ENCODE measurements at regions not wholly inside any gene's neighbourhood (a gene's known extent, or its start where the extent isn't known, plus 50 kb on each side); places are given as distances from the start of the nearest gene placed in this dataset.

DNA sequence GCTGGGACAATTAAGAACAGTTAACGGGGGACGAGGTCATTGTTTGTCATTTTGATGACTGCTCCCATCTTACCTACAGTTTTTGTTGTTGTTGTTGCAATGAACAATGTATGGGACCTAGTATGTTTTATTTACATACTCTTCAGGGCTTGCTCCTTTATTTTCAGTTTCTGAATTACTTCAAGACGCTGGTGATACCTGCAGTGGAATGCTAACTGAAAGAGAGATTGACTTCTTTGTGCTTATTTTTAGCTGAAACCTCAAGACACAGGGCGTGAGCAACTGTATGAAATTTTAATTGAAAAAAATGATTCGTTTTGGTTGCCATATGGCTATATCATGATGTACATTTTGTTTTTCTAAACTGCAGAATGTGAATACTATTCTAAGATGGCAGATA lies 297.9 kb downstream of the EDEM1 start:
- Histone ChIP-seq H3K36me3 (ENCODE audit: control insufficient read depth, insufficient read depth, low read length) (no peaks in the 10 kb centered on the region), H3K27me3 (ENCODE audit: control insufficient read depth, insufficient read depth, low read length) (no peaks in the 10 kb centered on the region), H3K4me3 (ENCODE audit: low read depth, low read length) (no peak overlapping the region)
- TF ChIP-seq, protein P1, sequence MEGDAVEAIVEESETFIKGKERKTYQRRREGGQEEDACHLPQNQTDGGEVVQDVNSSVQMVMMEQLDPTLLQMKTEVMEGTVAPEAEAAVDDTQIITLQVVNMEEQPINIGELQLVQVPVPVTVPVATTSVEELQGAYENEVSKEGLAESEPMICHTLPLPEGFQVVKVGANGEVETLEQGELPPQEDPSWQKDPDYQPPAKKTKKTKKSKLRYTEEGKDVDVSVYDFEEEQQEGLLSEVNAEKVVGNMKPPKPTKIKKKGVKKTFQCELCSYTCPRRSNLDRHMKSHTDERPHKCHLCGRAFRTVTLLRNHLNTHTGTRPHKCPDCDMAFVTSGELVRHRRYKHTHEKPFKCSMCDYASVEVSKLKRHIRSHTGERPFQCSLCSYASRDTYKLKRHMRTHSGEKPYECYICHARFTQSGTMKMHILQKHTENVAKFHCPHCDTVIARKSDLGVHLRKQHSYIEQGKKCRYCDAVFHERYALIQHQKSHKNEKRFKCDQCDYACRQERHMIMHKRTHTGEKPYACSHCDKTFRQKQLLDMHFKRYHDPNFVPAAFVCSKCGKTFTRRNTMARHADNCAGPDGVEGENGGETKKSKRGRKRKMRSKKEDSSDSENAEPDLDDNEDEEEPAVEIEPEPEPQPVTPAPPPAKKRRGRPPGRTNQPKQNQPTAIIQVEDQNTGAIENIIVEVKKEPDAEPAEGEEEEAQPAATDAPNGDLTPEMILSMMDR (IDR thresholded peaks at IDR 0.05; ENCODE audit: insufficient read depth, low read depth, low read length): no peak
- ChIA-PET POLR2A (no interaction called here), CTCF (no interaction called here)
- no peak for DNase-seq (ENCODE audit: low read depth)

DNA sequence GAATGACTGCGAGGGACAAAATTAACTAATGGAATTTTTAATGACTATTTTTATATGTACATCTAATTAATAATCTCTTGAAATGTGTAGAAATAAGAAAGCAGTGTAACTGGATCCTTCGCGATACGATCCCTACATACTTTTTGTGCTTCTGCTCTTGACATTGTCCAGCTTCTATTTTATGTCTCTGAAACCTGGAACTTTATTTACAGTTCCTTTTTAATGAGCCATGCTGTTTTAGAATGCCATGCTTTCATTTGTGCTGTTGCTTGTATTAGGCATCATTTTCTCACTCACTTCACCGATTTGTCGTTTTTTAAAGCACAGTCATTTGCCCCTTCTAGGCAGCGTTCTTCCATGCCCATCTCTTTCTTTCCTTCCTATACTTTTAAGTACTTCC lies 301.3 kb downstream of the EDEM1 start:
- H3K36me3 ChIP-seq (ENCODE audit: control insufficient read depth, insufficient read depth, low read length): no peaks in the 10 kb centered on the region
- POLR2A ChIA-PET: no interaction called here
- no peak overlapping the region for H3K4me3 ChIP-seq (ENCODE audit: low read depth, low read length)
- no peaks in the 10 kb centered on the region for H3K27me3 ChIP-seq (ENCODE audit: control insufficient read depth, insufficient read depth, low read length)
- no peak for DNase-seq (ENCODE audit: low read depth)
- CTCF ChIA-PET: no interaction called here
- TF ChIP-seq, protein P1 (IDR thresholded peaks at IDR 0.05; ENCODE audit: insufficient read depth, low read depth, low read length): no peak

GRCh38 chr3:5489536-5489935 lies 302.0 kb downstream of the EDEM1 start:
- DNase-seq (ENCODE audit: low read depth): no peak
- TF ChIP-seq, protein P1 (IDR thresholded peaks at IDR 0.05; ENCODE audit: insufficient read depth, low read depth, low read length): no peak
- Histone ChIP-seq H3K4me3 (ENCODE audit: low read depth, low read length) (no peak overlapping the region), H3K36me3 (ENCODE audit: control insufficient read depth, insufficient read depth, low read length) (no peaks in the 10 kb centered on the region), H3K27me3 (ENCODE audit: control insufficient read depth, insufficient read depth, low read length) (no peaks in the 10 kb centered on the region)
- CTCF ChIA-PET: no interaction called here
- POLR2A ChIA-PET: no interaction called here

DNA sequence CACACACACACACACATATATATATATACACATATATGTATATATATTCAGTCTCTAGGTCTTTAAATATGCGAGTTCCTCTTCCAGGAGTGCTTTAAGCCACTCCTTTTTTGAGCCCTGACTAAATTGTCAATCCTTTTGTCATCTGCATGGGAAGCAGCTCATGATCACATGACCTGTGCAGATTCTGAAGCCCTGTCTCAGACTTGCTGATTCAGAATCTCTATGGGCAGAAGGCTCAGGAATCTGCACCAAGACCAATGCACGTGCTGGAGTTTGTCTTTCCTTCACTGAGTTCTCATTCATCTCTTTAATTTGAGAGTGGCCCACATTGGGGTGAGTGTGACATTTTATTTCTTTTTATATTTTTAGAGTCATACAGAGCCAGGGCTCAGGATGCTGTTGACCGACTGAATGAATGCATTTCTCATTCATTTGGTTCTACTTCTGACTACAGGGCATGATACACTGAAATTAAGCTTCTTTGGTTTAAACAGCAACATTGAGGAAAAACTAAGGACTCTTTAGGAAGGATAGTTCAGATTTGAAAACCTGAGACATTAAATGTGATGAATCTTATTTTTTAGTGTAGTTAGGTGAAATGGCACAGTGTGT lies 307.5 kb downstream of the EDEM1 start:
- ChIA-PET CTCF (no interaction called here), POLR2A (no interaction called here)
- no peak overlapping the region for H3K4me3 ChIP-seq (ENCODE audit: low read depth, low read length)
- no peaks in the 10 kb centered on the region for H3K36me3 ChIP-seq (ENCODE audit: control insufficient read depth, insufficient read depth, low read length)
- TF ChIP-seq, protein P1 (IDR thresholded peaks at IDR 0.05; ENCODE audit: insufficient read depth, low read depth, low read length): no peak
- DNase-seq (ENCODE audit: low read depth): no peak
- H3K27me3 ChIP-seq (ENCODE audit: control insufficient read depth, insufficient read depth, low read length): no peaks in the 10 kb centered on the region

- TF ChIP-seq, protein P1 (IDR thresholded peaks at IDR 0.05; ENCODE audit: insufficient read depth, low read depth, low read length): no peak
- ChIA-PET CTCF (no interaction called here), POLR2A (no interaction called here)
- Histone ChIP-seq H3K4me3 (ENCODE audit: low read depth, low read length) (no peak overlapping the region), H3K36me3 (ENCODE audit: control insufficient read depth, insufficient read depth, low read length) (no peaks in the 10 kb centered on the region), H3K27me3 (ENCODE audit: control insufficient read depth, insufficient read depth, low read length) (no peaks in the 10 kb centered on the region)
- no peak for DNase-seq (ENCODE audit: low read depth)
These were observed 310.0 kb downstream of the EDEM1 start for GRCh38 chr3:5497497-5497896.

Measured in BJ (cell line).